HepG2 (cell line): ENCODE measurements at regions not wholly inside any gene's neighbourhood (a gene's known extent, or its start where the extent isn't known, plus 50 kb on each side); places are given as distances from the start of the nearest gene placed in this dataset.

Experiments used
- ATAC-seq: fragments of 200-7000 bp; cut with Tn5 transposase; 3 replicates; pipeline ENCODE4 v1.9.1; 2020; ENCODE audit warnings: mild to moderate bottlenecking, moderate library complexity
- BruUV-seq: library from RNA; stranded (reverse); fragments of 400-500 nt; replicated peaks from 2 replicates; lab custom pipeline; 2021; lab: Mats Ljungman, UMichigan
- CTCF ChIA-PET: fragments of 300-600 bp; formaldehyde crosslinking; extraction: SDS; loops from one replicate; lab custom pipeline; 2021; ENCODE audit warnings: low total read pairs, inconsistent platforms, low intra/inter-chr PET ratio; lab: Yijun Ruan, JAX
- POLR2A ChIA-PET: fragments of 350-600 bp; sonication (Branson Sonifier 250); formaldehyde crosslinking; loops from one replicate; lab custom pipeline; 2020; ENCODE audit warnings: antibody characterized with exemption, inconsistent platforms; lab: Yijun Ruan, JAX
- DNase-seq: peaks from one replicate; pipeline ENCODE4 v3.0.0-alpha.2; 2015; ENCODE audit warnings: low spot score
- FAIRE-seq: peaks from 3 replicates; lab custom pipeline; 2011; peaks lifted over from hg19 to GRCh38; lab: Jason Lieb, UNC
- H2AFZ ChIP-seq: one replicate; pipeline ENCODE4 v1.6.1; 2011; ENCODE audit warnings: low read length, inconsistent platforms
- H3K27ac ChIP-seq: fragments of 300-600 bp; 3 replicates; pipeline ENCODE4 v1.8.0; 2011; ENCODE audit warnings: mixed run types, mild to moderate bottlenecking, mixed read lengths, low read length, inconsistent platforms; ENCODE audit not compliant: insufficient read depth; ENCODE audit errors: extremely low read length
- H3K27me3 ChIP-seq, 2 experiments: fragments of 200-600 bp in 1 of 2; 2 replicates in 1 of 2; 3 replicates in 1 of 2; pipeline versions ENCODE4 v1.6.0 to v1.8.0; 2011; ENCODE audit warnings: low read length in 2 of 2, mild to moderate bottlenecking in 2 of 2, moderate library complexity in 2 of 2, inconsistent platforms in 1 of 2; ENCODE audit not compliant: insufficient read depth in 2 of 2, control insufficient read depth in 1 of 2
- H3K36me3 ChIP-seq, 2 experiments: fragments of 200-600 bp in 1 of 2; replicated peaks in 1 of 2; 2 replicates in 1 of 2; 3 replicates in 1 of 2; pipeline versions ENCODE4 v1.5.1 to v1.8.0; 2011; ENCODE audit warnings: low read length in 2 of 2, inconsistent platforms in 1 of 2; ENCODE audit not compliant: insufficient read depth in 2 of 2, control insufficient read depth in 1 of 2
- H3K4me1 ChIP-seq: 2 replicates; pipeline ENCODE4 v1.5.1; 2012; ENCODE audit warnings: low read length, inconsistent platforms; ENCODE audit not compliant: insufficient read depth
- H3K4me2 ChIP-seq: 2 replicates; pipeline ENCODE4 v1.6.0; 2011; ENCODE audit warnings: low read depth, low read length, inconsistent platforms
- H3K4me3 ChIP-seq, 3 experiments: fragments of 200-600 bp in 1 of 3; sonication (generic), shearing (Covaris generic) in 1 of 3; replicated peaks in 1 of 3; 2 replicates each; pipeline ENCODE4 v1.5.1; 2011 to 2016; ENCODE audit warnings: low read length in 3 of 3, inconsistent platforms in 2 of 3, low read depth in 2 of 3, mild to moderate bottlenecking in 2 of 3, control low read depth in 1 of 3, mixed read lengths in 1 of 3; ENCODE audit not compliant: insufficient read depth in 1 of 3
- H3K79me2 ChIP-seq: one replicate; pipeline ENCODE4 v1.6.1; 2011; ENCODE audit warnings: low read length, inconsistent platforms; ENCODE audit not compliant: insufficient read depth
- H3K9ac ChIP-seq: 2 replicates; pipeline ENCODE4 v1.6.0; 2011; ENCODE audit warnings: mild to moderate bottlenecking, low read depth, low read length, inconsistent platforms; ENCODE audit not compliant: insufficient read depth
- H3K9me3 ChIP-seq: 2 replicates; pipeline ENCODE4 v1.5.1; 2012; ENCODE audit warnings: mild to moderate bottlenecking, low read length
- H4K20me1 ChIP-seq: 2 replicates; pipeline ENCODE4 v1.6.0; 2011; ENCODE audit warnings: inconsistent platforms, mild to moderate bottlenecking, low read length, moderate library complexity; ENCODE audit not compliant: insufficient read depth
- HNF4A ChIP-seq: sonication (generic); formaldehyde crosslinking; IDR thresholded peaks from 2 replicates; pipeline ENCODE4 v1.4.0; 2020; ENCODE audit warnings: missing genetic modification reagents
- ZNF562 ChIP-seq: sonication (generic); formaldehyde crosslinking; IDR thresholded peaks from 2 replicates; pipeline ENCODE4 v1.8.0; 2022; ENCODE audit warnings: missing genetic modification reagents, borderline replicate concordance
- WGBS: methylation state at CpG from one replicate; pipeline ENCODE4 v1.1.6; 2017; ENCODE audit warnings: low lambda C conversion rate; 5-methylcytosine and 5-hydroxymethylcytosine counted together
- in situ Hi-C: cut with HindIII; loops from 2 replicates; pipeline ENCODE4 v1.10.0; 2017; ENCODE audit warnings: low pct_unique_long_range_greater_than_20kb; ENCODE audit not compliant: extremely low pct_ligation_motif_present
- intact Hi-C: fragments of 100-400 bp; cut with micrococcal nuclease; formaldehyde crosslinking; loops from one replicate; pipeline ENCODE4 v1.10.0; 2022; ENCODE audit not compliant: unreplicated experiment
- small RNA-seq, 3 experiments: library from RNA; depleted of rRNA; stranded (forward); fragments of <200 nt; gene quantifications; one replicate each; pipeline ENCODE3, GENCODE V24; 2012; ENCODE audit warnings: low read depth in 2 of 3, low replicate concordance in 1 of 3; ENCODE audit not compliant: insufficient read length in 3 of 3, insufficient read depth in 2 of 3

DNA sequence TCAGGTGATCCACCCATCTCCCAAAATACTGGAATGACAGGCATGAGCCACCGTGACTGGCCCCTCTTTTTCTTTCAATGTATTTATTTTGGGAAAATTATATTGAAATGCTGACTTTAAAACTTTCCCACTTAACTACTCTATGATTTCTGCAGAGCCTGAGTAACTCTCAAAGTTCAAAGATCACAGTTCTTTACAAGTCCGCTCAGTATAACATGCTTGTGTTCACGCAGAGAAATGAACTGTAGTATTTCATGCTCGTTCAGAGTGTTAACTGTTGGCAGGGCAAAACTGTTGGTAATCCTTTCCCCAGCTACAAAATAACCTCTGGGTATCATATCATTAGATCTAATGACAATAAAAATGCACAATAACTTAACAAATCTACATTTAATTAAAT is 50.7 kb upstream of the ADAMTS20 start:
- DNase-seq (no peak), FAIRE-seq (no peak), ATAC-seq (peak; percentile 76)
- H2AFZ ChIP-seq: no peak overlapping the region
- H3K9ac ChIP-seq: no peak overlapping the region
- H3K27me3 ChIP-seq: no peaks in the 10 kb centered on the region
- H3K36me3 ChIP-seq: no peaks in the 10 kb centered on the region
- intact Hi-C loops: no loop called here
- no peak overlapping the region for H3K4me3 ChIP-seq
- H3K4me1 ChIP-seq: no peaks in the 10 kb centered on the region
- CTCF ChIA-PET: no interaction called here
- TF ChIP-seq ZNF562 (CRISPR knock-in tag): no peak
- peak; percentile 51 for TF ChIP-seq HNF4A (CRISPR knock-in tag)
- no peaks in the 10 kb centered on the region for H3K9me3 ChIP-seq
- no peak overlapping the region for H3K4me2 ChIP-seq
- H3K79me2 ChIP-seq: no peaks in the 10 kb centered on the region
- no TSS peak for BruUV-seq
- no peaks in the 10 kb centered on the region for H4K20me1 ChIP-seq
- H3K27ac ChIP-seq: no peak overlapping the region
- in situ Hi-C loops: no loop called here
- 0% methylated on average over 4 of the region's 4 CpGs for WGBS
- POLR2A ChIA-PET: no interaction called here

Small RNAs in the stretch of these regions (small RNA-seq; reads per million reads assigned to genes)
- gene AC090525.3: 0 reads per million in 3 experiments
